C4-2B (cell line): ENCODE measurements at regions not wholly inside any gene's neighbourhood (a gene's known extent, or its start where the extent isn't known, plus 50 kb on each side); places are given as distances from the start of the nearest gene placed in this dataset.

Experiments
- H3K27ac ChIP-seq: fragments of 450-650 bp; 2 replicates; pipeline ENCODE4 v1.5.1; 2017
- ZFX ChIP-seq: fragments of 450-650 bp; IDR thresholded peaks from 2 replicates; pipeline ENCODE4 v1.6.1; 2017
- TF ChIP-seq, protein P1 (sequence below): fragments of 450-650 bp; conservative IDR thresholded peaks from 2 replicates; pipeline ENCODE4 v1.5.1; 2017; ENCODE audit warnings: mild to moderate bottlenecking

DNA sequence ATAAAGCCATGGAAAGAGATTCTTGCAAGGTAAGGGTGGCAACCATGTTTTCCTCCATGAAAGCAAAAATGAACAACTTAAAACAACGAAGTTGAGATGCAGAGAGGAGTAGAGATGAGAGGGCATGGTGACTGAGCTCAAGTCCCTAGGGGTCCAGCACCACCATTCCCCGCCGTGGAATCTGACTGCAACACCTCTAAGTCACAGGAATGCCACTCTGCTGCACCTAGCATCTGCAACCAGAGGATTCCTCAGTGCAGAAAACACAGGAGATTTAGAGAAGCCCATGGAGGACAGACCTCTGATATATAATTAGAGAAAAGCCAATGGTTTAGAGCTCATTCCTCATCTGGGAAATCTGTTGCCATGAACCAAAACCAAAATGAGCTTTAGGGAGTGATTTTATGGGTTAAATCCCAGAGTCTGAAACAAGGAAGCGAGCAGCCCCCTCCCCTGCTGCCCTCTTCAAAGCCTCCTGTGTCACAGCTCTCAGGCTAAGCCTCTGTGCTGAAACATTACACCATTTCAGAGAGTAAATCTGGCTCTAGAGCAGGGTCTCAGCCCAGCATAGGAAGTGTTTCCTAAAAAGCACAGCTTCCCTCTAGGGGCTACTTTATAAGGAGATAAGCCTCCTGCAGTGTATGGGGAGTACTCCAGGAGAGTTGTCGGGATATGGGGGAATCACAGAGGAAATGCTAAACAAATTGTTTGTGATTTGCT lies 1043.6 kb downstream of the UQCRFS1 start:
- TF ChIP-seq, protein P1, sequence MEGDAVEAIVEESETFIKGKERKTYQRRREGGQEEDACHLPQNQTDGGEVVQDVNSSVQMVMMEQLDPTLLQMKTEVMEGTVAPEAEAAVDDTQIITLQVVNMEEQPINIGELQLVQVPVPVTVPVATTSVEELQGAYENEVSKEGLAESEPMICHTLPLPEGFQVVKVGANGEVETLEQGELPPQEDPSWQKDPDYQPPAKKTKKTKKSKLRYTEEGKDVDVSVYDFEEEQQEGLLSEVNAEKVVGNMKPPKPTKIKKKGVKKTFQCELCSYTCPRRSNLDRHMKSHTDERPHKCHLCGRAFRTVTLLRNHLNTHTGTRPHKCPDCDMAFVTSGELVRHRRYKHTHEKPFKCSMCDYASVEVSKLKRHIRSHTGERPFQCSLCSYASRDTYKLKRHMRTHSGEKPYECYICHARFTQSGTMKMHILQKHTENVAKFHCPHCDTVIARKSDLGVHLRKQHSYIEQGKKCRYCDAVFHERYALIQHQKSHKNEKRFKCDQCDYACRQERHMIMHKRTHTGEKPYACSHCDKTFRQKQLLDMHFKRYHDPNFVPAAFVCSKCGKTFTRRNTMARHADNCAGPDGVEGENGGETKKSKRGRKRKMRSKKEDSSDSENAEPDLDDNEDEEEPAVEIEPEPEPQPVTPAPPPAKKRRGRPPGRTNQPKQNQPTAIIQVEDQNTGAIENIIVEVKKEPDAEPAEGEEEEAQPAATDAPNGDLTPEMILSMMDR: no peak
- no peak for TF ChIP-seq ZFX

GRCh38 chr19:28168557-28168956 lies 1044.4 kb downstream of the UQCRFS1 start:
- no peak overlapping the region for H3K27ac ChIP-seq
- TF ChIP-seq, protein P1: no peak
- TF ChIP-seq ZFX: no peak

More for the DNA sequence above, 1043.6 kb downstream of the UQCRFS1 start:
- H3K27ac ChIP-seq: no peak overlapping the region

GRCh38 chr19:28166025-28166424 lies 1046.9 kb downstream of the UQCRFS1 start:
- no peak for TF ChIP-seq ZFX
- TF ChIP-seq, protein P1: no peak
- H3K27ac ChIP-seq: no peak overlapping the region

DNA sequence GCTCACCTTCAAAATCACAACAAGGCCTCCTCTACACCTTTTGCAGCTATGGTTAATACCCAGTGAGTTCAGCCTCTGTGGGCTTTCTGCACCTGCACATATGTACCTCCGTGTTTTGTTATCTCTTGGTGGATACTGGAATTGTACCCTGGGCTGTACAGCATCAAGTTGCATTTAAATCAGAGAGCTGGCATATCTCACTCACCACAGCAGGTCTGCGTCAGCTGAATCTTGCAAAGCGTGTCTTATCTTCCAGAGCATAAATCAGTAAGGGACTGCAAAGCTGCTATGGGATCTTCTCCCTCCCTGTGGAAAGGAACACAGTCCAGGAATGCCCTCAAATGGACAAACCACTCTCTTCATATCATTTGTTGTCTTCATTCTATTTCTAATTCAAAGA lies 1048.7 kb downstream of the UQCRFS1 start:
- TF ChIP-seq, protein P1: no peak
- TF ChIP-seq ZFX: no peak
- no peak overlapping the region for H3K27ac ChIP-seq

GRCh38 chr19:28159065-28159464 lies 1053.9 kb downstream of the UQCRFS1 start:
- no peak for TF ChIP-seq ZFX
- TF ChIP-seq, protein P1: no peak
- no peak overlapping the region for H3K27ac ChIP-seq

DNA sequence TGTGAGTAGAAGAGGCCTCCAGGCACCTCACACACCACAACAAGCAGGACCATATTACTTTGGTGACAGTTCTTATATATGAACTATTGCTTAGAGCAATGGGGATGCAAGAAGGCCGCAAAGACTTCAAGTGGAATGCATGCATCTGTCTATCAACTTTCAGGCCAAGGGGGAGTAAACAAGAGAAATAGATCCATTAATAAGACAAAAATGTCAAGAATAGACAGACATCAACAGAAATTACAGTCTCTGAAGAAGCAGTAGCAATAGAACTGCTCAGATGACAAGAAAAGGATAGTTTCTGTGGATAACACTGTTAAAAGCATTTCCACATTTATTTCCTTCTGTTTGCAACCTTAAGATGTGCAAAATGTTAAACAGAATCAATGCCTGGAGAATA lies 1057.7 kb downstream of the UQCRFS1 start:
- no peak overlapping the region for H3K27ac ChIP-seq
- TF ChIP-seq, protein P1: no peak

DNA sequence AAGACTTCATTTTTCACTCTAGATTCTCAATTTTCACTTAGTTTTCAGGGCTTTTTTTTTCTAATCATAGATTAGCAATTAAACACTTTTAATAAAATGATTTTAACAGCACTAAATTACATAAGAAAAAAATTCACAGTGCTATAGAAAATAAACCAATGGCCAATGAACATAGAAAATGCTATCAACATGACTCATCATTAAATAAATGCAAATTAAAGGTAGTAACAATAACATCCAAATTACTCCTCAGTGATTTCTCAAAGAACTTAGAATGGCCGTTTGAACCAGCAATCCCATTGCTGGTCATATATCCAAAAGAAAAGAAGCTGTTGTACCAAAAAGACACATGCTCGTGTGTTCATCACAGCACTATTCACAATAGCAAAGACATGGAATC lies 1058.9 kb downstream of the UQCRFS1 start:
- no peak for TF ChIP-seq ZFX
- TF ChIP-seq, protein P1: no peak
- no peak overlapping the region for H3K27ac ChIP-seq
